ENCODE measurements at regions not wholly inside any gene's neighbourhood (a gene's known extent, or its start where the extent isn't known, plus 50 kb on each side); places are given as distances from the start of the nearest gene placed in this dataset.

DNA sequence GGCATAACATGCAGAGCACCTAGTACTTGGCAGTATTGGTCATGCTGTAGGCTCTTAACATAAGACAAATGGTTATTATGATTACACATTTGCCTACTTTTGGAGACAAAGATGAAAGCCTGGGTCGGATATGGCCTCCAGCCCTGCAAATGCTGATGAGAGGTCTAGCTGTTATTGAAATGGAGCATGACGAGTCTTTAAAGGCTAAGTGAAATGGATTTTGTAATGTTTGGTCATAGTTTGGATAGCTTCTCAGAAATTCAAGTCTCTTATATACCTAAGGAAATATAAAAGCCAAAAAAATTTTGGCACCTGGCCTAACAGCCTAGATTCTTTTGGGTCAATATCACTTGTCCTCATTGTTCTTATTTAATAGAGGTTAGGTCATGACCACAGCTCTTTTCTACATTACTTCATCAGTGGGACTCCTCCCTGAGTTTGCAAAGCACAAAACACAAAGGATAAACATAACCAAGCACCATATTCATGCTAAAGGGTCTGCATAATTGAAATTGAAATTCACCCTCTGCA lies 69.2 kb upstream of the WLS start:
- POLR2A ChIA-PET = no interaction called here
- Mint-ChIP-seq H3K4me3 (no peak overlapping the region), H3K27ac (no peak overlapping the region), H3K9me3 (no peaks in the 10 kb centered on the region), H3K4me1 (no peaks in the 10 kb centered on the region), H3K36me3 (ENCODE audit: low read depth) (no peaks in the 10 kb centered on the region), H3K27me3 (no peaks in the 10 kb centered on the region)
- DNase-seq = no peak
- CTCF ChIA-PET = no interaction called here

- POLR2A ChIA-PET = no interaction called here
- Mint-ChIP-seq H3K4me3 (no peak overlapping the region), H3K9me3 (no peaks in the 10 kb centered on the region), H3K36me3 (ENCODE audit: low read depth) (no peaks in the 10 kb centered on the region), H3K27me3 (no peaks in the 10 kb centered on the region), H3K27ac (no peak overlapping the region), H3K4me1 (no peaks in the 10 kb centered on the region)
- CTCF ChIA-PET = no interaction called here
- no peak for DNase-seq
Observed at GRCh38 chr1:68294367-68295066, 62.2 kb upstream of the WLS start.

DNA sequence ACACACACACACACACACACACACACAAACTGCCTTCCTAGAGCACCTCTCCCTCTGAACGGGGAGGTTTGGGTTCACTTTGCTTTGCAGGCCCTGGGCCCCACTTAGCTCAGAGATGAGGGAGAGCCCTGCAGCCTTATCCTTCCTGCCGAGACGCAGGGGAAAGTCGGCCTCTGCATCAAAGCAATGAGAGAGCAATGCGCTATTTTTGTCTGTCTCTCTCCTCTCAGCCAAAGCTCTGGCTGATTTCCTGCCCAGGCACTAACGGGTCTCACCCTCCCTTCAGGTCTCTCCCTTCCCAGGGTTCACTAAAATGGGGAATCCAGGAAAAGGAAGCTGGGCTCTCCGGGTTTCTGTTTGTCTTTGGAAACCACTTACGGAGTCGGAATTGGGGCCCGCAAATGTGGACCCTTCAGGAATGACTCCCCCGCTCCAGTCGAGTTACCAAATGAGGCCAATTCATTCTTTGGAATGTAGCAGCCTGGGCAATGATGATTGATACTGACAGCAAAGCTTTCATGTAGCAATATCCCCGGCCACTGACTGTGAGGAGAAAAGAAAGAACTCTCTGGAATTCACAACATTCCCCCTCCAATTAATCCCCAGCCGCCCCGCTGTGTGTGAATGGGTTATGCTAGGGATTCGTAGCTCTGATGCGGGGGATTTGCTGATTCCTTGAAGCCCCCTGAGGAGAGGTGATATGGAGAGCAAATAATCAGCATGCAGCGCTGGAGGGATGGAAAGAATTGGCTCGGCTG lies 61.5 kb upstream of the WLS start:
- no peak for DNase-seq
- POLR2A ChIA-PET = no interaction called here
- Mint-ChIP-seq H3K4me3 (no peak overlapping the region), H3K4me1 (no peaks in the 10 kb centered on the region), H3K36me3 (ENCODE audit: low read depth) (no peaks in the 10 kb centered on the region), H3K27ac (no peak overlapping the region), H3K9me3 (no peaks in the 10 kb centered on the region), H3K27me3 (no peaks in the 10 kb centered on the region)
- CTCF ChIA-PET = no interaction called here

GRCh38 chr1:68293122-68293521 lies 60.8 kb upstream of the WLS start:
- DNase-seq = no peak
- no peak overlapping the region for H3K4me3 Mint-ChIP-seq
- ChIA-PET CTCF (no interaction called here), POLR2A (no interaction called here)
- H3K27me3 Mint-ChIP-seq = no peaks in the 10 kb centered on the region
- no peaks in the 10 kb centered on the region for H3K36me3 Mint-ChIP-seq (ENCODE audit: low read depth)
- H3K4me1 Mint-ChIP-seq = no peaks in the 10 kb centered on the region
- H3K9me3 Mint-ChIP-seq = no peaks in the 10 kb centered on the region
- H3K27ac Mint-ChIP-seq = no peak overlapping the region

- no peaks in the 10 kb centered on the region for H3K36me3 Mint-ChIP-seq (ENCODE audit: low read depth)
- H3K4me3 Mint-ChIP-seq = no peak overlapping the region
- H3K27me3 Mint-ChIP-seq = no peaks in the 10 kb centered on the region
- no peaks in the 10 kb centered on the region for H3K4me1 Mint-ChIP-seq
- ChIA-PET CTCF (no interaction called here), POLR2A (no interaction called here)
- no peaks in the 10 kb centered on the region for H3K9me3 Mint-ChIP-seq
- DNase-seq = no peak
- no peak overlapping the region for H3K27ac Mint-ChIP-seq
Observed at GRCh38 chr1:68291688-68292384, 59.5 kb upstream of the WLS start.

- ChIA-PET POLR2A (no interaction called here), CTCF (no interaction called here)
- Mint-ChIP-seq H3K4me1 (no peaks in the 10 kb centered on the region), H3K4me3 (no peak overlapping the region), H3K27me3 (no peaks in the 10 kb centered on the region), H3K27ac (no peak overlapping the region), H3K9me3 (no peaks in the 10 kb centered on the region), H3K36me3 (ENCODE audit: low read depth) (no peaks in the 10 kb centered on the region)
- no peak for DNase-seq
Observed at GRCh38 chr1:68287241-68287640, 54.9 kb upstream of the WLS start.

- no peaks in the 10 kb centered on the region for H3K27me3 Mint-ChIP-seq
- H3K27ac Mint-ChIP-seq = no peak overlapping the region
- H3K36me3 Mint-ChIP-seq (ENCODE audit: low read depth) = no peaks in the 10 kb centered on the region
- POLR2A ChIA-PET = no interaction called here
- H3K4me3 Mint-ChIP-seq = no peak overlapping the region
- DNase-seq = no peak
- no peaks in the 10 kb centered on the region for H3K4me1 Mint-ChIP-seq
- CTCF ChIA-PET = interaction anchor here (0.6 to 0.9 kb wide), 2 partner anchors 112 to 573 kb away, joined by 3 read pairs; no protein-coding TSS in a partner anchor
- H3K9me3 Mint-ChIP-seq = no peaks in the 10 kb centered on the region
Observed at GRCh38 chr1:68285046-68285445, 52.7 kb upstream of the WLS start.

DNA sequence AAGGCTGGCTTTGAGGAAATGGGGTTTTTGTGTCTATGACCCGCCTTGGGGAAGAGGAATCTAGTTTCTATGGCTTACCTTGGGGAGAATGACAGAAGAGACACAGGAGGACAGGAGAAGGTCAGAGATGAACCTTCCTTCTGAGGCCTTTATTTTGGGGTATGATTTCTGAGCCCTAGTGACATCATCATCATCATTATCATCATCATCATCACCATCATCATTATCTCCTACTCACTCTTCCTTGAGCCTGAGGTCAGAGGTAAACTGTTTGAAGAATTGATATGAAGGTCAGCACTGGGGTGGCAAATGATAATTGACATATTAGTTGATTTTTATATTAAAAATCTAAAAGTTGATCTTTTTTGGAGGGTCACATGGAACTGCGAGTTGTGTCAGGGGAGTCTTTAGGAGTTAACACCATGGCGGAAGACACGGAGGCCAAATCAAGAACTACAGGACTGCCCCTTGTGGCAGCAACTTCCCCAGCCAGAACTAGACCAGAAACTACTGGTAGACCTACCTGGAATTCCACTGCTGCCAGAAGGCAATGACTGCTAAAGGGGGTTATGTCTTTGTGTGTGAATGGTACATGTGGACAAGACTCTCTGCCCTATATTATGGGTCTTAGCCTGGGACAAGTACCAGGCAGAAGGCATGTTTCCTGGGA lies 49.8 kb upstream of the WLS start:
- H3K4me1 Mint-ChIP-seq = no peaks in the 10 kb centered on the region
- POLR2A ChIA-PET = no interaction called here
- no peak overlapping the region for H3K4me3 Mint-ChIP-seq
- H3K9me3 Mint-ChIP-seq = no peaks in the 10 kb centered on the region
- no peak overlapping the region for H3K27ac Mint-ChIP-seq
- H3K36me3 Mint-ChIP-seq (ENCODE audit: low read depth) = no peaks in the 10 kb centered on the region
- no peak for DNase-seq
- no peaks in the 10 kb centered on the region for H3K27me3 Mint-ChIP-seq
- CTCF ChIA-PET = no interaction called here
